ENCODE measurements at regions not wholly inside any gene's neighbourhood (a gene's known extent, or its start where the extent isn't known, plus 50 kb on each side); places are given as distances from the start of the nearest gene placed in this dataset.

DNA sequence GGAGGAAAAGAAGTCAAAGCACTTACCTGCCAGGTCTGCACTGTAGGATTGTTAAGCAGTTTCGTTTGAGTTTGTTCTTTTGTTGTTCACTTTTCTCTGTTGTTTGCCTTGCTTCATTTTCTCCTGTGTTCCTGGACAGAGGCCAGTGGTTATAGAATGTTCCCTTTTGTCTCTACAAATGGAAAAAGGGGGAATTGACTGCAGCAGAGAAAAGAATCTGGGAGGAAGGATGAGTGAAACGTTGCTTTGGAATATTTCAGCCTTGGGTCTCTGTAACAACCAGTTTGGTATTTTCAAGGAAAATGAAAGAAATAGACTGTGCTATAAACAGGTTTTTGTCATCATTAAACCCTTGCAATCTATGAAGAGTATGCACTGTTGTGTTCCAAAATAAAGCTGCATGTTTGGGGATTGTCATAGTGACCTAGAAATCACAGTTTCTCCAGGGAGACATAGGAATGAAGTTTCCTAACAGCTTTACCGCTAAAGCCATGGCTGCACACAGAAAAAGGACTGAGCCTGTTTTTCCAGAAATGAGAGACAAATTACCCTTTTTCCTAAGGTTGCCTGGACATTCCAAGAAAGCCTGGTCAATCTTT, 60.8 kb upstream of the HABP2 start:
- CTCF ChIA-PET, result interaction anchor here (0.6 kb wide), 2 partner anchors 50 to 576 kb away, joined by 3 read pairs; no protein-coding TSS in a partner anchor
- Histone ChIP-seq H3K9me3 (ENCODE audit: control insufficient read depth, insufficient read depth, low read depth, low read length) (no peaks in the 10 kb centered on the region), H3K4me3 (ENCODE audit: low read depth, low read length) (no peak overlapping the region), H3K27ac (ENCODE audit: extremely low read depth, low read depth, low read length) (no peak overlapping the region), H3K36me3 (ENCODE audit: control insufficient read depth in 2 of 2, insufficient read depth in 1 of 2, low read length in 2 of 2) (no peaks in the 10 kb centered on the region), H3K4me1 (ENCODE audit: control insufficient read depth, insufficient read depth, low read length) (no peaks in the 10 kb centered on the region)
- POLR2A ChIA-PET, result no interaction called here
- TF ChIP-seq, protein P1, sequence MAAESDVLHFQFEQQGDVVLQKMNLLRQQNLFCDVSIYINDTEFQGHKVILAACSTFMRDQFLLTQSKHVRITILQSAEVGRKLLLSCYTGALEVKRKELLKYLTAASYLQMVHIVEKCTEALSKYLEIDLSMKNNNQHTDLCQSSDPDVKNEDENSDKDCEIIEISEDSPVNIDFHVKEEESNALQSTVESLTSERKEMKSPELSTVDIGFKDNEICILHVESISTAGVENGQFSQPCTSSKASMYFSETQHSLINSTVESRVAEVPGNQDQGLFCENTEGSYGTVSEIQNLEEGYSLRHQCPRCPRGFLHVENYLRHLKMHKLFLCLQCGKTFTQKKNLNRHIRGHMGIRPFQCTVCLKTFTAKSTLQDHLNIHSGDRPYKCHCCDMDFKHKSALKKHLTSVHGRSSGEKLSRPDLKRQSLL (tag by site-specific recombination; IDR thresholded peaks at IDR 0.05), result no peak
- no peak for TF ChIP-seq ZNF561 (tag by site-specific recombination; IDR thresholded peaks at IDR 0.05; ENCODE audit: borderline replicate concordance)
- TF ChIP-seq ZNF366 (tag by site-specific recombination; conservative IDR thresholded peaks at IDR 0.05), result no peak
- no peak for TF ChIP-seq ZNF530 (tag by site-specific recombination; IDR thresholded peaks at IDR 0.05; ENCODE audit: low read depth)
- TF ChIP-seq ZNF146 (tag by site-specific recombination; IDR thresholded peaks at IDR 0.05), result no peak
- no peak for TF ChIP-seq ZSCAN16 (tag by site-specific recombination; IDR thresholded peaks at IDR 0.05)
- no peak for TF ChIP-seq KLF9 (tag by site-specific recombination; IDR thresholded peaks at IDR 0.05; ENCODE audit: low read depth)
- TF ChIP-seq, protein P2, sequence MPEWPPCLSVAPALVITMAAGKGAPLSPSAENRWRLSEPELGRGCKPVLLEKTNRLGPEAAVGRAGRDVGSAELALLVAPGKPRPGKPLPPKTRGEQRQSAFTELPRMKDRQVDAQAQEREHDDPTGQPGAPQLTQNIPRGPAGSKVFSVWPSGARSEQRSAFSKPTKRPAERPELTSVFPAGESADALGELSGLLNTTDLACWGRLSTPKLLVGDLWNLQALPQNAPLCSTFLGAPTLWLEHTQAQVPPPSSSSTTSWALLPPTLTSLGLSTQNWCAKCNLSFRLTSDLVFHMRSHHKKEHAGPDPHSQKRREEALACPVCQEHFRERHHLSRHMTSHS (tag by site-specific recombination; IDR thresholded peaks at IDR 0.05), result no peak
- no peak for TF ChIP-seq ZNF777 (tag by site-specific recombination; IDR thresholded peaks at IDR 0.05; ENCODE audit: borderline replicate concordance)
- TF ChIP-seq, protein P3, sequence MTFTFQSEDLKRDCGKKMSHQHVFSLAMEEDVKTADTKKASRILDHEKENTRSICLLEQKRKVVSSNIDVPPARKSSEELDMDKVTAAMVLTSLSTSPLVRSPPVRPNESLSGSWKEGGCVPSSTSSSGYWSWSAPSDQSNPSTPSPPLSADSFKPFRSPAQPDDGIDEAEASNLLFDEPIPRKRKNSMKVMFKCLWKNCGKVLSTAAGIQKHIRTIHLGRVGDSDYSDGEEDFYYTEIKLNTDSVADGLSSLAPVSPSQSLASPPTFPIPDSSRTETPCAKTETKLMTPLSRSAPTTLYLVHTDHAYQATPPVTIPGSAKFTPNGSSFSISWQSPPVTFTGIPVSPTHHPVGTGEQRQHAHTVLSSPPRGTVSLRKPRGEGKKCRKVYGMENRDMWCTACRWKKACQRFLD (tag by site-specific recombination; IDR thresholded peaks at IDR 0.05), result no peak
- TF ChIP-seq, protein P4, sequence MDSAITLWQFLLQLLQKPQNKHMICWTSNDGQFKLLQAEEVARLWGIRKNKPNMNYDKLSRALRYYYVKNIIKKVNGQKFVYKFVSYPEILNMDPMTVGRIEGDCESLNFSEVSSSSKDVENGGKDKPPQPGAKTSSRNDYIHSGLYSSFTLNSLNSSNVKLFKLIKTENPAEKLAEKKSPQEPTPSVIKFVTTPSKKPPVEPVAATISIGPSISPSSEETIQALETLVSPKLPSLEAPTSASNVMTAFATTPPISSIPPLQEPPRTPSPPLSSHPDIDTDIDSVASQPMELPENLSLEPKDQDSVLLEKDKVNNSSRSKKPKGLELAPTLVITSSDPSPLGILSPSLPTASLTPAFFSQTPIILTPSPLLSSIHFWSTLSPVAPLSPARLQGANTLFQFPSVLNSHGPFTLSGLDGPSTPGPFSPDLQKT (IDR thresholded peaks at IDR 0.05; ENCODE audit: borderline replicate concordance, low read depth, low read length), result no peak
- TF ChIP-seq, protein P5, sequence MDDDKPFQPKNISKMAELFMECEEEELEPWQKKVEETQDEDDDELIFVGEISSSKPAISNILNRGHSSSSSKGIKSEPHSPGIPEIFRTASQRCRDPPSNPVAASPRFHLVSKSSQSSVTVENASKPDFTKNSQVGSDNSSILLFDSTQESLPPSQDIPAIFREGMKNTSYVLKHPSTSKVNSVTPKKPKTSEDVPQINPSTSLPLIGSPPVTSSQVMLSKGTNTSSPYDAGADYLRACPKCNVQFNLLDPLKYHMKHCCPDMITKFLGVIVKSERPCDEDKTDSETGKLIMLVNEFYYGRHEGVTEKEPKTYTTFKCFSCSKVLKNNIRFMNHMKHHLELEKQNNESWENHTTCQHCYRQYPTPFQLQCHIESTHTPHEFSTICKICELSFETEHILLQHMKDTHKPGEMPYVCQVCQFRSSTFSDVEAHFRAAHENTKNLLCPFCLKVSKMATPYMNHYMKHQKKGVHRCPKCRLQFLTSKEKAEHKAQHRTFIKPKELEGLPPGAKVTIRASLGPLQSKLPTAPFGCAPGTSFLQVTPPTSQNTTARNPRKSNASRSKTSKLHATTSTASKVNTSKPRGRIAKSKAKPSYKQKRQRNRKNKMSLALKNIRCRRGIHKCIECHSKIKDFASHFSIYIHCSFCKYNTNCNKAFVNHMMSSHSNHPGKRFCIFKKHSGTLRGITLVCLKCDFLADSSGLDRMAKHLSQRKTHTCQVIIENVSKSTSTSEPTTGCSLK (tag by site-specific recombination; IDR thresholded peaks at IDR 0.05), result no peak
- no peak for TF ChIP-seq GLIS2 (tag by site-specific recombination; IDR thresholded peaks at IDR 0.05)
- TF ChIP-seq ZFP69B (tag by site-specific recombination; IDR thresholded peaks at IDR 0.05), result no peak
- TF ChIP-seq, protein P6, sequence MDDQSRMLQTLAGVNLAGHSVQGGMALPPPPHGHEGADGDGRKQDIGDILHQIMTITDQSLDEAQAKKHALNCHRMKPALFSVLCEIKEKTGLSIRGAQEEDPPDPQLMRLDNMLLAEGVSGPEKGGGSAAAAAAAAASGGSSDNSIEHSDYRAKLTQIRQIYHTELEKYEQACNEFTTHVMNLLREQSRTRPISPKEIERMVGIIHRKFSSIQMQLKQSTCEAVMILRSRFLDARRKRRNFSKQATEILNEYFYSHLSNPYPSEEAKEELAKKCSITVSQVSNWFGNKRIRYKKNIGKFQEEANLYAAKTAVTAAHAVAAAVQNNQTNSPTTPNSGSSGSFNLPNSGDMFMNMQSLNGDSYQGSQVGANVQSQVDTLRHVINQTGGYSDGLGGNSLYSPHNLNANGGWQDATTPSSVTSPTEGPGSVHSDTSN (CRISPR knock-in tag; IDR thresholded peaks at IDR 0.05), result no peak
- no peak for TF ChIP-seq ZNF157 (tag by site-specific recombination; IDR thresholded peaks at IDR 0.05)
- TF ChIP-seq, protein P7, sequence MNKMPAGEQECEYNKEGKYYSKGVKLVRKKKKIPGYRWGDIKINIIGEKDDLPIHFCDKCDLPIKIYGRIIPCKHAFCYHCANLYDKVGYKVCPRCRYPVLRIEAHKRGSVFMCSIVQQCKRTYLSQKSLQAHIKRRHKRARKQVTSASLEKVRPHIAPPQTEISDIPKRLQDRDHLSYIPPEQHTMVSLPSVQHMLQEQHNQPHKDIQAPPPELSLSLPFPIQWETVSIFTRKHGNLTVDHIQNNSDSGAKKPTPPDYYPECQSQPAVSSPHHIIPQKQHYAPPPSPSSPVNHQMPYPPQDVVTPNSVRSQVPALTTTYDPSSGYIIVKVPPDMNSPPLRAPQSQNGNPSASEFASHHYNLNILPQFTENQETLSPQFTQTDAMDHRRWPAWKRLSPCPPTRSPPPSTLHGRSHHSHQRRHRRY (tag by site-specific recombination; IDR thresholded peaks at IDR 0.05), result no peak
- TF ChIP-seq, protein P8, sequence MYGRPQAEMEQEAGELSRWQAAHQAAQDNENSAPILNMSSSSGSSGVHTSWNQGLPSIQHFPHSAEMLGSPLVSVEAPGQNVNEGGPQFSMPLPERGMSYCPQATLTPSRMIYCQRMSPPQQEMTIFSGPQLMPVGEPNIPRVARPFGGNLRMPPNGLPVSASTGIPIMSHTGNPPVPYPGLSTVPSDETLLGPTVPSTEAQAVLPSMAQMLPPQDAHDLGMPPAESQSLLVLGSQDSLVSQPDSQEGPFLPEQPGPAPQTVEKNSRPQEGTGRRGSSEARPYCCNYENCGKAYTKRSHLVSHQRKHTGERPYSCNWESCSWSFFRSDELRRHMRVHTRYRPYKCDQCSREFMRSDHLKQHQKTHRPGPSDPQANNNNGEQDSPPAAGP (tag by site-specific recombination; IDR thresholded peaks at IDR 0.05), result no peak
- no peak for TF ChIP-seq ZNF544 (tag by site-specific recombination; IDR thresholded peaks at IDR 0.05)
- no peak for TF ChIP-seq ZBTB20 (tag by site-specific recombination; IDR thresholded peaks at IDR 0.05)

Measured in HEK293 (cell line).